Neural crest cell (in vitro differentiated cells): ENCODE measurements at regions not wholly inside any gene's neighbourhood (a gene's known extent, or its start where the extent isn't known, plus 50 kb on each side); places are given as distances from the start of the nearest gene placed in this dataset.
A peak's percentile ranks its signal among the peaks of the same experiment; 100 is the strongest.

Source experiments
- DNase-seq: peaks from one replicate; pipeline ENCODE4 v3.0.0; 2021; ENCODE audit warnings: low read depth, mixed read lengths, low spot score
- H3K27ac Mint-ChIP-seq: one replicate; pipeline ENCODE4 v1.8.0; 2021; ENCODE audit warnings: mild to moderate bottlenecking, mixed read lengths; ENCODE audit not compliant: unreplicated experiment
- H3K27me3 Mint-ChIP-seq: 2 replicates; pipeline ENCODE4 v1.8.0; 2021; ENCODE audit warnings: low read depth, mild to moderate bottlenecking, mixed read lengths
- H3K36me3 Mint-ChIP-seq: 2 replicates; pipeline ENCODE4 v1.8.0; 2021; ENCODE audit warnings: low read depth, mild to moderate bottlenecking, mixed read lengths
- H3K4me1 Mint-ChIP-seq: 2 replicates; pipeline ENCODE4 v1.8.0; 2021; ENCODE audit warnings: mixed read lengths
- H3K4me3 Mint-ChIP-seq: one replicate; pipeline ENCODE4 v1.8.0; 2021; ENCODE audit warnings: mild to moderate bottlenecking, mixed read lengths
- H3K9me3 Mint-ChIP-seq: 2 replicates; pipeline ENCODE4 v1.8.0; 2021; ENCODE audit warnings: mixed read lengths
- TF ChIP-seq, protein P1 (sequence below): fragments of 200-600 bp; sonication (generic); conservative IDR thresholded peaks from 2 replicates; pipeline ENCODE4 v1.5.0; 2021; ENCODE audit warnings: antibody characterized with exemption, mild to moderate bottlenecking

DNA sequence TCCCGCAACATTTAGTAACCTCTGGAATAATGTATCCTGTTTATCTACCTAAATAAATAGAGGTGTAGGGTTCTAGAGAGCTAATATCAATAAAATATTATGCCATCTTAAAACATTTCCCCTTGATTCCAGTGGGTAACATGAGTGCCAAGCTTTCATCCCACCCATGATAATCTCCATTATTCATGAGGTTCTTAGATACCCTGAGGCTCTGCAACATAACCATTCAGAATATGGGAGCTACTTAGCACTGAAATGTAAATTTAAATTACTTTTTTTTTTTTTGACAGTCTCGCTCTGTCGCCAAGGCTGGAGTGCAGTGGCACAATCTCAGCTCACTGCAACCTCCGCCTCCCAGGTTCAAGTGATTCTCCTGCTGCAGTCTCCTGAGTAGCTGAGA, 832.7 kb downstream of the BRINP3 start:
- Mint-ChIP-seq H3K27ac (no peak overlapping the region), H3K9me3 (no peaks in the 10 kb centered on the region), H3K4me1 (no peaks in the 10 kb centered on the region), H3K27me3 (no peaks in the 10 kb centered on the region), H3K36me3 (no peaks in the 10 kb centered on the region), H3K4me3 (no peak overlapping the region)
- DNase-seq, result no peak
- TF ChIP-seq, protein P1, sequence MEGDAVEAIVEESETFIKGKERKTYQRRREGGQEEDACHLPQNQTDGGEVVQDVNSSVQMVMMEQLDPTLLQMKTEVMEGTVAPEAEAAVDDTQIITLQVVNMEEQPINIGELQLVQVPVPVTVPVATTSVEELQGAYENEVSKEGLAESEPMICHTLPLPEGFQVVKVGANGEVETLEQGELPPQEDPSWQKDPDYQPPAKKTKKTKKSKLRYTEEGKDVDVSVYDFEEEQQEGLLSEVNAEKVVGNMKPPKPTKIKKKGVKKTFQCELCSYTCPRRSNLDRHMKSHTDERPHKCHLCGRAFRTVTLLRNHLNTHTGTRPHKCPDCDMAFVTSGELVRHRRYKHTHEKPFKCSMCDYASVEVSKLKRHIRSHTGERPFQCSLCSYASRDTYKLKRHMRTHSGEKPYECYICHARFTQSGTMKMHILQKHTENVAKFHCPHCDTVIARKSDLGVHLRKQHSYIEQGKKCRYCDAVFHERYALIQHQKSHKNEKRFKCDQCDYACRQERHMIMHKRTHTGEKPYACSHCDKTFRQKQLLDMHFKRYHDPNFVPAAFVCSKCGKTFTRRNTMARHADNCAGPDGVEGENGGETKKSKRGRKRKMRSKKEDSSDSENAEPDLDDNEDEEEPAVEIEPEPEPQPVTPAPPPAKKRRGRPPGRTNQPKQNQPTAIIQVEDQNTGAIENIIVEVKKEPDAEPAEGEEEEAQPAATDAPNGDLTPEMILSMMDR, result no peak

GRCh38 chr1:189646066-189646465, 831.6 kb downstream of the BRINP3 start:
- no peak overlapping the region for H3K27ac Mint-ChIP-seq
- H3K4me3 Mint-ChIP-seq, result no peak overlapping the region
- H3K27me3 Mint-ChIP-seq, result no peaks in the 10 kb centered on the region
- H3K9me3 Mint-ChIP-seq, result no peaks in the 10 kb centered on the region
- H3K4me1 Mint-ChIP-seq, result no peaks in the 10 kb centered on the region
- no peaks in the 10 kb centered on the region for H3K36me3 Mint-ChIP-seq
- TF ChIP-seq, protein P1, result no peak
- DNase-seq, result no peak

- Mint-ChIP-seq H3K27me3 (no peaks in the 10 kb centered on the region), H3K36me3 (no peaks in the 10 kb centered on the region), H3K9me3 (no peaks in the 10 kb centered on the region), H3K4me3 (no peak overlapping the region), H3K27ac (no peak overlapping the region), H3K4me1 (peaks cover 40% of the 10 kb centered on the region)
- DNase-seq, result no peak
- TF ChIP-seq, protein P1, result no peak
Observed at GRCh38 chr1:189654906-189655305, 822.8 kb downstream of the BRINP3 start.

DNA sequence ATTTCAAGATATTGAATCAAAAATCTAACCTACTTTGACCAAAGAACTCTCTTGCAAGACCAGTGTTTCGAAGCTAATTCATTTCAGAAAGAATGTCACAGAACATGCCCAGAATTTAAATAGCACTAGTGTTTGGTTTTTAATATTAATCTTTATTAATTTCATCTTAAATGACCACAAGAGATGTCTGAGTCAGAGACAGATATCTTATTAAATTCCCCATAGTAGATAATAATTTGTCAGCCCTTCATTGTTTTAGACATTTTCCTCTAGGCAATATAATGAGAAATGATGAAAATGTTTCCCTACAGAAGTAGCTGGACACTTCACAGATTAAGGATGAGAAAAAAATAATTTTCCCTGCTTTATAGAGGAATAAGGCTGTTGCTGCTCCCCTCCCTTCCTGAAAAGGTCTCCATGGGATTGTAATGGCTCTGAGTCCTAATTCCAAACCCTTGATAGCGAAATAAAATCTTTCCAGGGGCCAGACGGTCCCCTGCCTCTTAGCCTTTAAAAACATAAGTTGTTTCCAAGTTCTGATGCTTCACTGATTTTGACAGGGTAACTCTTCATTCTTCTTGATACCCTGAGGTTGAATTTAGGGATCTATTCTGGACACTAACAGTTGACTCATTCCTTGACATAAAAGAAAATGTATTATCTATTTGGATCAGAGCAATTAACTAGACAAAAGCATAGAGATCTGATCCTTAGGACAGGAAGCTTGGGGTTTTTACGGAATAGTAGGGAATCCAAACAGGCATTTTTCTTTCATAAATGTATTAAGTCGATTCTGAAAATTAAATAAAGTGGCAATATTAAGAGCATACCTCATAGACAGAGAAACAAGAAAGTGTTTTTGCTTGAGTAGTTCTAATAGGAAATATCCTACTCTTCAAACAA, 820.8 kb downstream of the BRINP3 start:
- no peaks in the 10 kb centered on the region for H3K27me3 Mint-ChIP-seq

GRCh38 chr1:189657715-189658114, 819.9 kb downstream of the BRINP3 start:
- TF ChIP-seq, protein P1, result no peak
- Mint-ChIP-seq H3K27ac (peak overlapping the region; percentile 95), H3K4me1 (peaks cover 40% of the 10 kb centered on the region), H3K36me3 (no peaks in the 10 kb centered on the region), H3K27me3 (no peaks in the 10 kb centered on the region), H3K9me3 (peaks cover 3% of the 10 kb centered on the region), H3K4me3 (no peak overlapping the region)
- no peak for DNase-seq

More for the DNA sequence above, 820.8 kb downstream of the BRINP3 start:
- Mint-ChIP-seq H3K36me3 (no peaks in the 10 kb centered on the region), H3K4me1 (peaks cover 40% of the 10 kb centered on the region), H3K4me3 (peak overlapping the region; percentile 38), H3K27ac (peak overlapping the region; percentile 81), H3K9me3 (no peaks in the 10 kb centered on the region)
- TF ChIP-seq, protein P1, result no peak
- DNase-seq, result no peak
